WERI-Rb-1 (cell line): ENCODE measurements at regions not wholly inside any gene's neighbourhood (a gene's known extent, or its start where the extent isn't known, plus 50 kb on each side); places are given as distances from the start of the nearest gene placed in this dataset.
A peak's percentile ranks its signal among the peaks of the same experiment; 100 is the strongest.
"Not testable (repeated sequence)": the region's sequence is repeated elsewhere in the genome, so short reads cannot be mapped to it uniquely, and the experiment has no call there.

Experiments used
- DNase-seq: peaks from one replicate; pipeline ENCODE4 v3.0.0-alpha.2; 2020
- H3K27ac ChIP-seq: fragments of 250-450 bp; sonication (Bioruptor Pico); 2 replicates; pipeline ENCODE4 v1.5.1; 2020; ENCODE audit warnings: mild to moderate bottlenecking, moderate library complexity
- H3K27me3 ChIP-seq: fragments of 250-450 bp; sonication (Bioruptor Pico); 2 replicates; pipeline ENCODE4 v1.5.1; 2021; ENCODE audit warnings: mild to moderate bottlenecking, low read depth, moderate library complexity; ENCODE audit not compliant: insufficient read depth, severe bottlenecking
- H3K36me3 ChIP-seq: fragments of 250-450 bp; sonication (Bioruptor Pico); 2 replicates; pipeline ENCODE4 v1.5.1; 2020; ENCODE audit warnings: mild to moderate bottlenecking, moderate library complexity
- H3K4me3 ChIP-seq: 2 replicates; pipeline ENCODE4 v1.5.1; 2011; ENCODE audit warnings: low read depth, mild to moderate bottlenecking, control low read depth, low read length
- H3K9me3 ChIP-seq: fragments of 250-450 bp; sonication (Bioruptor Pico); 2 replicates; pipeline ENCODE4 v1.5.1; 2021; ENCODE audit warnings: mild to moderate bottlenecking, moderate library complexity; ENCODE audit not compliant: severe bottlenecking
- CTCF ChIP-seq: IDR thresholded peaks from 2 replicates; pipeline ENCODE4 v1.5.1; 2011; ENCODE audit warnings: low read depth, mild to moderate bottlenecking, control low read depth, inconsistent platforms, low read length

- Histone ChIP-seq H3K27me3 (no peaks in the 10 kb centered on the region), H3K9me3 (no peaks in the 10 kb centered on the region), H3K27ac (no peak overlapping the region), H3K4me3 (no peak overlapping the region), H3K36me3 (no peaks in the 10 kb centered on the region)
- TF ChIP-seq CTCF: peak; percentile 81
- DNase-seq: peak; percentile 72
These were observed 70.4 kb upstream of the CTSV start for GRCh38 chr9:97109194-97109811.

GRCh38 chr9:97105220-97105619 is 66.3 kb upstream of the CTSV start:
- H3K9me3 ChIP-seq, H3K27ac ChIP-seq, DNase-seq, H3K36me3 ChIP-seq, H3K27me3 ChIP-seq, H3K4me3 ChIP-seq: not testable (repeated sequence)

- not testable (repeated sequence) for H3K9me3 ChIP-seq, H3K27me3 ChIP-seq, H3K27ac ChIP-seq, DNase-seq, H3K36me3 ChIP-seq, H3K4me3 ChIP-seq
These were observed 64.9 kb upstream of the CTSV start for GRCh38 chr9:97103613-97104383.

GRCh38 chr9:97099540-97099939 is 60.6 kb upstream of the CTSV start:
- not testable (repeated sequence) for H3K36me3 ChIP-seq, DNase-seq, H3K27ac ChIP-seq, H3K4me3 ChIP-seq, H3K9me3 ChIP-seq, H3K27me3 ChIP-seq

- Histone ChIP-seq H3K36me3 (no peaks in the 10 kb centered on the region), H3K4me3 (no peak overlapping the region), H3K27me3 (no peaks in the 10 kb centered on the region), H3K27ac (no peak overlapping the region), H3K9me3 (no peaks in the 10 kb centered on the region)
- no peak for DNase-seq
- TF ChIP-seq CTCF: no peak
These were observed 57.9 kb upstream of the CTSV start for GRCh38 chr9:97096793-97097192.

GRCh38 chr9:97089361-97089760 is 50.4 kb upstream of the CTSV start:
- not testable (repeated sequence) for H3K36me3 ChIP-seq

More at GRCh38 chr9:97089361-97089760, 50.4 kb upstream of the CTSV start:
- H3K4me3 ChIP-seq, H3K27ac ChIP-seq, H3K9me3 ChIP-seq, DNase-seq, H3K27me3 ChIP-seq: not testable (repeated sequence)
